ENCODE measurements at regions not wholly inside any gene's neighbourhood (a gene's known extent, or its start where the extent isn't known, plus 50 kb on each side); places are given as distances from the start of the nearest gene placed in this dataset.
"Not testable (repeated sequence)": the region's sequence is repeated elsewhere in the genome, so short reads cannot be mapped to it uniquely, and the experiment has no call there.

DNA sequence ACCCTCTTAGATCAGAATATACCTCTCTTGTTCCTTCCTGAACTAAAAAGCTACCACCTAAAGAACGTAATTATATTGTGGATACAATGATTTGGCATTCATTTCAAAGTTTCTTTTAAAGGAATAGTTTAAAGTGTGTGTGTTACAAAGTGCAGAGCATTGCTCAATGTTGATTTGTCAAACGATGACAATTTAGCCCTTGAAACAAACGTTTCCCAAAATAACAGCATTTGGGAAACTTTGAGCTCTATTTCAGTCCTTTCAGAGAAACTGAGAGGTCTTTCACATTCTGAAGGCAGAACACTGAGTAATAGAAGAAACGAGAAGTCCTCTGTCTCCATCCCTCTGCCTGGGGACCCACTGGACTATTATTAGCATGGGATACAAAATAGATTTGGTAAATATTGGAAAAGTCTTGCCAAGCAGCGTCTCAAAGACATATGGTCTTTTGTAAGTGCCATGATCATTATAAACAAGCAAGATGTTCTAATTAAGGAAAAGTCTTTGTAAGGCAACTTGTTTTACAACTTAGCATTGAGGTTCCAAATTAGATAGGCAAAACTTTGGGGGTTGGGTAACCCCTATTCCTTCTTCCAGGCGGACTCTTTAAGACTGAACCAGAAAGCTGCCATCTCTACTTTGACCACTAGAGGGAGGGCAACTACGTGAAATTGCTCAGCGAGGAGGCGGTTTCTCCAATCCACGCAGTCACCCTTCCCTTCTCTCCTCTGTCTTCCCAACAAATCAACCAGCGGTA is 208.8 kb downstream of the RNF144B start:
- DNase-seq, result peak; percentile 42

GRCh38 chr6:18596531-18596835 is 209.3 kb downstream of the RNF144B start:
- no peak for DNase-seq

DNA sequence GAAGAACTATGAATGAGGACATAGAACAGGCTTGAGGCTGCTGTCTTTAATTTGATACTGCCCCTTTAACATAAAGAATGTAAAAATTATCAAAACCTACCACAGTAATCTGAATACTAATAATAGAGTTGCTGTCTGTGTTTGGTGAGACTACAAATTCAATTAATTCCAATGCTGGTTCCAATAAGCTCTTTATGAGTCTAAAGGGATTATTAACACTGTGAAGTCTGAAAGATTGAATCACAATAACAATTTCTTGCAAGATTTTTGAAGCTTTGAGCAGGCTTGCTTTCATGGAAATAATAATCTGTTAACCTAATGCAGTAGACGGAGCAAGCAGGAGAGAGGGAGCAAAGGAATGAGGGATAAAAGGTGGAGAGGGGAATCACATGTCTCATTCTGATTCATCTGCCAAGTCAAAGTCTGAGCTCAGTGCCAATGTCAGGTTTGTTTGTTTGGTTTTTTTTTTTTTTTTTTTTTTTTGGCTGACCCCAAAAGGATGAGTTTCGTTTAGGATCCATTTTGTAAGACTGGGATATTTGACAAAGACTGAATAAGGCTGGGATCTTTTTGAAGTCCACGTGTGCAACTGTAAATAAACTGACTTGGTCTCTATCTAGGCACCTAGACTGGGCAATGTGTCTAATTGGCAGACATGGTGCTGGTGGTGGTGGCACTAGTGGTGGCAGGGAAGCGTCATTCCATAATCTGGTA is 211.6 kb downstream of the RNF144B start:
- no peak for DNase-seq

- no peak for DNase-seq
These were observed 213.1 kb downstream of the RNF144B start for GRCh38 chr6:18600255-18600654.

DNA sequence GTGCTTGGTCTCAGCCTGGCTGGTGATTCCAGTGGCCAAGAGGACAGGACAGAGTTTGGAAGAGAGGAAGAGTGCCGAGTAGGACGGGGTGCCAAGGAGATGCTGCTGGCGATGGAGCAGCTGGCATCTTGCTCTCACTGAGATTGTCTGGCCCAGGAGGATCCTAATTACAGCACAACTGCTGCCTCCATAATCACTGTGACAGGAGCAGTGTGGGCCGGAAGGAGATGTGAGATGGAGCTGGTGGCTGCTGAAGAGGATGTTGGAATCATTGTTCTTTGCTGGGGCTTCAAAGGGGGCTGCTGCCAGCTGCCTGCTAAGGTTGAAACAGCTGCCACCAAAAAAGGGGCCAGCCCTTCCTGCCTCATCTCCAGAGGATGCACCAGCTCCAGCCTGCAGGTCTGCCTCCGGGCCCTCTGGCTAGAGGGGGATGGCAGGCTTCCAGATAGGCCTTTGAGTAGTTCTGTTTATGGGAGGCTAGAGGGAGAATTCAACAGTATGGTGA is 214.4 kb downstream of the RNF144B start:
- no peak for DNase-seq

GRCh38 chr6:18602931-18603330 is 215.8 kb downstream of the RNF144B start:
- no peak for DNase-seq

DNA sequence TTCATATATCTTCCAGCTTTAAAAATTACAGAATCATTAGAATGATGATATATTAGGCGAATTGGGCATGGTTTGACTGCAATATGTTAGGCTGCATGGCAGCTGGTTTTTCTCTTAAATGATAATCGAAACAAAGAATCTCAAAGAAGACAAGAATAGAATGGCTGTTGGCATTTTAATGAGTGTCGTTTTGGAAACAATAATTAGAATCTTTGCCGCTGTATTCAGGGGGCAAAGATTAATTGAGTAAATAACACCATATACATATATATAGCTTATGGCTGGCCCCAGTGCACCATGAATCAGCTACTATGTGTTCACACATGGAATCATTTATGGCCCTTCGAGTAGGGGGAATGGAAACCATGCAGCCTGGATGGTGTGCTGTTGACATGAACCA is 216.2 kb downstream of the RNF144B start:
- no peak for DNase-seq

GRCh38 chr6:18605841-18606240 is 218.7 kb downstream of the RNF144B start:
- DNase-seq, result no peak

DNA sequence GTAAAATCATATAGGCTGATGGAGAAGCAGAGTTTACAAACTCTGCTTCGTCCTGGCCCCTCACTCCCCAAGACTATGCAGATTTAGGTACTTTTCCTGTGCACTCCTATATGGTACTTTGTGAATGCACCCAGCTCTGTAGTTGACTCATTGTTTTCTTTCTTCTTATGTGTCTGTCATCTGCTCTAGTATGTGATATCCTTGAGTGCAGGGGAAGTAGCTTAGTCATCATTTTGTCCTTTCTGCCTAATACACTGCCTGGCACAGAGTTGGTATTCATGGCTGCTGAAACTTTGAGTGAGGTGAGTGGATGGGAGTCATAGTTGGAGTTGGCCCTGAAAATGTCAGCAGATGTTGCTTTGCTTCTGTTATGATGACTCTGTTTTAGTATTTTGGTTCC is 222.6 kb downstream of the RNF144B start:
- no peak for DNase-seq

GRCh38 chr6:18613319-18613925 is 226.3 kb downstream of the RNF144B start:
- no peak for DNase-seq

DNA sequence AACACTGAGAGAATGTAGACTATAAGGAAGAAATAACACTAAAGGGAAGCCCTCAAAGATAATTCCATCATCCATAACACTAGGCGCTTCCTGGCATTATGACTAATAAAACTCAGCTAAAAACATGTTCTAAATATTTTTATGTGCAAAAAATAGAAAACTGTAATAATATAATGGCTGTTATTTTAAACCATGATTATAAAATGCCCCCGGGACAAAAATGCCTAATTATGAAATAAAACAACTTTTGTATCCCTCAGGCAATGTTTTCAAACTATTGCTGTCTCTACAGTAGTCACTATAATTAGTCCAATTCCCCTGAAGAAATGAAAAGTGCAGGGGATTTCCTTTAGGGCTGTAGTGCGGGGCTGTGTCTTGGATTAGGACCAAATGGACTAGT is 242.4 kb downstream of the RNF144B start:
- no peak for DNase-seq

GRCh38 chr6:18632670-18633410 is 245.7 kb downstream of the RNF144B start:
- no peak for DNase-seq

DNA sequence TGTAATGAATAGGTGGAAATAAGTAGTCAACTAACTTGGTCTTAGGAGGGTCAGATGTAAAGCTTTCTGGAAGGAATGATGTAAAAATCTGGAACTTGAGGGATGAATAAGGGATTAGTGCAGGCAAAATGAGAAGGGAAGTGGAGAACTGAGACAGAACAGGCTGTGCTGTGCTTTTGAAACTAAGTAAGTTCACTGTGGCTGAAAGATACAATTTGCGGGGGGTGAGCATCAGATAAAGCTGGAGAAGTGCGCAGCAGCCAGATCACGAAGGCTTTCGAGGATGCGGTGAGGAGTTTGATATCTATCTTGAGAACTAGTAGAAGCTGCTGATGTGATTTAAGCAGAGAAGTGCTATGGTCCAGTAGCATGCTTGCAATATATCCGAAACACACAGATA is 247.8 kb downstream of the RNF144B start:
- no peak for DNase-seq

- DNase-seq, result no peak
These were observed 253.0 kb downstream of the RNF144B start for GRCh38 chr6:18640134-18640533.

- no peak for DNase-seq
These were observed 253.6 kb downstream of the RNF144B start for GRCh38 chr6:18640754-18641153.

DNA sequence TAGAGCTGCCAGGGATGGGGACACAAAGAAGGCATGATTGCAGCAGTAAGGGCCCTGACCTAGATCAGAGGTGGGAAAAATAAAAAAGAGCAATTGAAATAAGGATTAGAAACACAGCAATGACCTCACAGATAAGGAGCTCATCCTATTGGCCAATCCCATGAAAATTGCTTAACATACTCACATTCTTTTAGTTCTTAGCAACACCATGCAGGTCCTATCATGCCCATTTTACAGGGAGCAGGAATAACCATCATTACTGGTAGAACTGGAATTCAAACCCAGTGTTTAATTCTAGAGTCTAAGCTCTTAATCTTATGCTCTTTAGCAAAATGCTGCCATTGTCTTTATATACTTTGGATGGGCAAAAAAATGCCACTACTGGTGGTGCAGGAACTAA is 267.7 kb downstream of the RNF144B start:
- DNase-seq, result no peak

DNA sequence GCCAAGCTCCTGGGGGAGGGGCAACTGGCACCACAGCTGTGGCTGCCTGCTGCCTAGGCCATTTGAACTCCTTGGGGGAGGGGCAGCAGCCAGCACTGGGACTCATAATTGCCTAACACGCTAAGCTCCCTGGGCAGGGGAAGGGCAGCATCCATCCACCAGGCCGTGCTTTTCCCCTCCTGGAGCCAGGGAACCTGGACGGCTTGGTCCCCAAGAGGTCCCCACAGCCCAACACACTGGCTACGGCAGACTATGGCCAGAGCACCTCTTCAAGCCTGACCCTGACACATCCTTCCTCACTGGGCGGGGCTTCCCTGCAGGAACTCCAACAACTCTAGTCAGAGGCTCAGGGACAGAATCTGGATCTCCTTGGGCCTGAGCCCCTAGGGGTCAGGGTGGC is 269.4 kb downstream of the RNF144B start:
- no peak for DNase-seq

- not testable (repeated sequence) for DNase-seq
These were observed 272.8 kb downstream of the RNF144B start for GRCh38 chr6:18659994-18660393.

DNA sequence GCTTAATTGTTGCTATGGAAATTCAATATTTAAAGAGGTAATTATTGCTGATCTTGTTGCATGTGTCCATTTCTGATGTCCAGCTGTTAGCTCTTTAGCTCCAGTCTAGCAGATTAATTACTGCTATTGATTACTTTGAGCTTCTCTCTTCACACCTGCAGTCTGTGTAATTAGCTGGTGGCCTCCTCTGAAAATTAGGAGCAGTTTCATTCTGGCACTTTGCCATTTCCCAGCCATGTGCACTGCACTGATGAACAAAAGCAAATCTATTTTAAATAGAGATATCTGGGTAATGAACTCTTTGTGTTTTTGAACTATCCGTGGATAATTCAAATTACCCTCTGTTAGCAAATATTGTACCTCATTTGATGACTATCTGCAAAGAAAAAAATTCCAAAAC is 275.9 kb downstream of the RNF144B start:
- no peak for DNase-seq

- DNase-seq, result no peak
These were observed 277.3 kb downstream of the RNF144B start for GRCh38 chr6:18664401-18664800.

DNA sequence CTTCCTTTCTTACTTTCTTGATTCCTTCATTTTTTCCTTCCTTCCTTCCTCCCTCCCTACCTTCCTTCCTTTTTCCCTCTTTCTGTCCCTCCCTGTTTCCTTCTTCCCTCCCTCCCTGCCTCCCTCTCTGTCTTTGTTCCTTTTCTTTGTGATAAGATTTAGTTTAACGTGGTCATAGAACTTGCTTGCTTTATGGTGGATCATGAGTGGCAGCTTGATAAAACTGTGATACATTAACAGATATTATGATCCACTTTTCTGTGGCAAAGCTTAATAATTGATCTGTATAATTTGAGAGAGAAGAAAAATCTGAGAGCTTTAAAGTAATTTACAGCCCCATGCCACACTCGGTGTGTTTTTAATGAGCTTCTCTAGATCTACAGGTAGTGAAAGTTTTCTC is 280.5 kb downstream of the RNF144B start:
- DNase-seq, result no peak

- DNase-seq, result no peak
These were observed 281.8 kb downstream of the RNF144B start for GRCh38 chr6:18668994-18669393.

- DNase-seq, result no peak
These were observed 285.7 kb downstream of the RNF144B start for GRCh38 chr6:18672852-18673251.
